ENCODE measurements at regions not wholly inside any gene's neighbourhood (a gene's known extent, or its start where the extent isn't known, plus 50 kb on each side); places are given as distances from the start of the nearest gene placed in this dataset.
A peak's percentile ranks its signal among the peaks of the same experiment; 100 is the strongest.

GRCh38 chr4:138055890-138056289 lies 186.3 kb downstream of the SLC7A11 start:
- Histone ChIP-seq H3K36me3 (ENCODE audit: low read depth, missing control alignments) (no peaks in the 10 kb centered on the region), H3K27ac (no peak overlapping the region), H3K9me3 (no peaks in the 10 kb centered on the region), H3K27me3 (no peaks in the 10 kb centered on the region), H3K4me3 (no peak overlapping the region), H3K4me1 (no peaks in the 10 kb centered on the region)
- no peak for TF ChIP-seq CTCF (IDR thresholded peaks at IDR 0.05)
- no peak for TF ChIP-seq POLR2A (IDR thresholded peaks at IDR 0.05)
- 92 to 95% methylated on average over 2 of the region's 2 CpGs for WGBS, 2 donors
- intact Hi-C loops (cut with DNase I; ENCODE audit: low total_unique reads): no loop called here
- no peak for DNase-seq

GRCh38 chr4:138053641-138054301 lies 188.4 kb downstream of the SLC7A11 start:
- no peak overlapping the region for H3K27ac ChIP-seq
- H3K36me3 ChIP-seq (ENCODE audit: low read depth, missing control alignments): no peaks in the 10 kb centered on the region
- H3K27me3 ChIP-seq: no peaks in the 10 kb centered on the region
- 23 to 39% methylated on average over 5 of the region's 5 CpGs for WGBS, 2 donors
- peaks cover 4% of the 10 kb centered on the region for H3K4me1 ChIP-seq
- no peak for TF ChIP-seq POLR2A (IDR thresholded peaks at IDR 0.05)
- no peak for TF ChIP-seq CTCF (IDR thresholded peaks at IDR 0.05)
- no peak for DNase-seq
- no peaks in the 10 kb centered on the region for H3K9me3 ChIP-seq
- no peak overlapping the region for H3K4me3 ChIP-seq
- intact Hi-C loops (cut with DNase I; ENCODE audit: low total_unique reads): no loop called here

- H3K36me3 ChIP-seq (ENCODE audit: low read depth, missing control alignments): no peaks in the 10 kb centered on the region
- H3K4me3 ChIP-seq: peak overlapping the region; percentile 12 to 31
- H3K27me3 ChIP-seq: no peaks in the 10 kb centered on the region
- peaks cover 4% of the 10 kb centered on the region for H3K4me1 ChIP-seq
- H3K27ac ChIP-seq: no peak overlapping the region
- TF ChIP-seq POLR2A (IDR thresholded peaks at IDR 0.05): no peak
- no peak for TF ChIP-seq CTCF (IDR thresholded peaks at IDR 0.05)
- intact Hi-C loops (cut with DNase I; ENCODE audit: low total_unique reads): no loop called here
- H3K9me3 ChIP-seq: no peaks in the 10 kb centered on the region
- DNase-seq: no peak
- 67 to 78% methylated on average over 6 to 21 of the region's 31 CpGs for WGBS, 2 donors
Observed at GRCh38 chr4:138052806-138053632, 189.1 kb downstream of the SLC7A11 start.

- intact Hi-C loops (cut with DNase I; ENCODE audit: low total_unique reads): no loop called here
- no peaks in the 10 kb centered on the region for H3K27me3 ChIP-seq
- H3K9me3 ChIP-seq: no peaks in the 10 kb centered on the region
- no peak overlapping the region for H3K4me3 ChIP-seq
- H3K36me3 ChIP-seq (ENCODE audit: low read depth, missing control alignments): no peaks in the 10 kb centered on the region
- 56 to 58% methylated on average over 3 of the region's 3 CpGs for WGBS, 2 donors
- peaks cover 4% of the 10 kb centered on the region for H3K4me1 ChIP-seq
- TF ChIP-seq POLR2A (IDR thresholded peaks at IDR 0.05) (no peak), CTCF (IDR thresholded peaks at IDR 0.05) (no peak)
- no peak for DNase-seq
- H3K27ac ChIP-seq: no peak overlapping the region
Observed at GRCh38 chr4:138051157-138051556, 191.0 kb downstream of the SLC7A11 start.

Measured in testis (tissue), 2 donors.